GM06990 (cell line): ENCODE measurements at regions not wholly inside any gene's neighbourhood (a gene's known extent, or its start where the extent isn't known, plus 50 kb on each side); places are given as distances from the start of the nearest gene placed in this dataset.
"Not testable (repeated sequence)": the region's sequence is repeated elsewhere in the genome, so short reads cannot be mapped to it uniquely, and the experiment has no call there.

Experiments used
- DNase-seq: peaks from one replicate; pipeline ENCODE4 v3.0.0-alpha.2; 2011; ENCODE audit not compliant: insufficient read length; ENCODE audit errors: extremely low read depth
- H3K27me3 ChIP-seq: replicated peaks from 2 replicates; pipeline ENCODE4 v1.6.0; 2011; ENCODE audit warnings: low read length; ENCODE audit not compliant: control insufficient read depth, insufficient read depth
- H3K36me3 ChIP-seq: 2 replicates; pipeline ENCODE4 v1.5.1; 2011; ENCODE audit warnings: low read length; ENCODE audit not compliant: control insufficient read depth, insufficient read depth
- H3K4me3 ChIP-seq: replicated peaks from 2 replicates; pipeline ENCODE4 v1.5.1; 2011; ENCODE audit warnings: low read depth, mild to moderate bottlenecking, control low read depth, low read length
- CTCF ChIP-seq: IDR thresholded peaks from 2 replicates; pipeline ENCODE4 v1.5.1; 2011; ENCODE audit warnings: low read length, control low read depth, mild to moderate bottlenecking, inconsistent platforms; ENCODE audit not compliant: insufficient read depth, poor library complexity, severe bottlenecking

- H3K36me3 ChIP-seq, result no peaks in the 10 kb centered on the region
Measured at GRCh38 chrX:116749943-116750342, 287.2 kb upstream of the CT83 start.

GRCh38 chrX:116732214-116732613 lies 269.4 kb upstream of the CT83 start:
- TF ChIP-seq CTCF, result no peak
- Histone ChIP-seq H3K27me3 (no peaks in the 10 kb centered on the region), H3K4me3 (no peak overlapping the region), H3K36me3 (no peaks in the 10 kb centered on the region)
- no peak for DNase-seq

More at GRCh38 chrX:116749943-116750342, 287.2 kb upstream of the CT83 start:
- TF ChIP-seq CTCF, result no peak
- DNase-seq, result no peak
- Histone ChIP-seq H3K27me3 (no peaks in the 10 kb centered on the region), H3K4me3 (no peak overlapping the region)

- TF ChIP-seq CTCF, result no peak
- Histone ChIP-seq H3K27me3 (no peaks in the 10 kb centered on the region), H3K4me3 (no peak overlapping the region), H3K36me3 (no peaks in the 10 kb centered on the region)
- no peak for DNase-seq
Measured at GRCh38 chrX:116726806-116727205, 264.0 kb upstream of the CT83 start.

- TF ChIP-seq CTCF, result no peak
- Histone ChIP-seq H3K4me3 (no peak overlapping the region), H3K36me3 (no peaks in the 10 kb centered on the region), H3K27me3 (no peaks in the 10 kb centered on the region)
- DNase-seq, result no peak
Measured at GRCh38 chrX:116694046-116694445, 231.3 kb upstream of the CT83 start.

- not testable (repeated sequence) for H3K36me3 ChIP-seq, H3K4me3 ChIP-seq, H3K27me3 ChIP-seq, DNase-seq
Measured at GRCh38 chrX:116679544-116679943, 216.8 kb upstream of the CT83 start.

- Histone ChIP-seq H3K4me3 (no peak overlapping the region), H3K27me3 (no peaks in the 10 kb centered on the region), H3K36me3 (no peaks in the 10 kb centered on the region)
- DNase-seq, result no peak
- TF ChIP-seq CTCF, result no peak
Measured at GRCh38 chrX:116667346-116668134, 204.8 kb upstream of the CT83 start.
